Germinal center (tissue), 1 donor: ENCODE measurements at regions not wholly inside any gene's neighbourhood (a gene's known extent, or its start where the extent isn't known, plus 50 kb on each side); places are given as distances from the start of the nearest gene placed in this dataset.
"Not testable (repeated sequence)": the region's sequence is repeated elsewhere in the genome, so short reads cannot be mapped to it uniquely, and the experiment has no call there.

ENCODE experiments used
- DNase-seq: peaks from one replicate; pipeline ENCODE4 v3.0.0; 2012; ENCODE audit warnings: mixed read lengths, low spot score

DNA sequence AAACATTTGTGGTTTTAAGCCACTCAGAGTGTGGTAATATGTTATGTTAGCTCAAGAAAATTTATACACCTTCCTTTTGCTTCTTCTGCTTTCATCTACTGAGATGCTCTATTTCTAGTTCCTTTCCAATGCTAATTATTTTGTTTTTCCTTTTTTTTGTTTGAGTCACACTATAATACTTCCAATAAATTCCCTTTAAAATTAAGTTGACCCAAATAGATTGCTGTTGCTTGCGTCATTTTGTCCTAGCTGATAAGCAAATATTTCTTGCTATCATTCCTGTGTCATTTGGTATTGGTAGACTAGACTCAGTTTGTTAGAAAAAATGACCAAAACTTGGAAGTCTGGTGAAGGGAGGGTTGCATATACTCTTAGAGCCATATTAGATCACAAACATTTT, 437.0 kb upstream of the CNTN6 start:
- no peak for DNase-seq

DNA sequence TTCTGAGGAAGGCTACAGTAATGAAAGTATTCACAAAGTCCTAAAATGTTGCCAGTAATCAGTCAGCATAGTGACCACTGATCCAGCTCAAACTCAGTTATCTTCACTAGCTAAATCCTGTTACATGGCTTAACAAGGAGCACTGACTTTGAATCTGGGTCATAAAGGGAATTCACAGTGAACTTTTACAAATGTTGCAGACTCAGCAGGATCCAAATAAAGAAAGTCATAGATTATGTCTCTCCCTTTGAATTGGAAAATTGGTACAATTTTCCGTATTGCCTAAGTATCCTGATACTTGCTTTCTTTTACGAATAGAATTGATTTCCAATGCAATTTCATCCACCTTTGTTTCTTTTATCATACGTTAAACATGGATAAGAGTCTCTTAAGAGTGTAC, 431.5 kb upstream of the CNTN6 start:
- no peak for DNase-seq

DNA sequence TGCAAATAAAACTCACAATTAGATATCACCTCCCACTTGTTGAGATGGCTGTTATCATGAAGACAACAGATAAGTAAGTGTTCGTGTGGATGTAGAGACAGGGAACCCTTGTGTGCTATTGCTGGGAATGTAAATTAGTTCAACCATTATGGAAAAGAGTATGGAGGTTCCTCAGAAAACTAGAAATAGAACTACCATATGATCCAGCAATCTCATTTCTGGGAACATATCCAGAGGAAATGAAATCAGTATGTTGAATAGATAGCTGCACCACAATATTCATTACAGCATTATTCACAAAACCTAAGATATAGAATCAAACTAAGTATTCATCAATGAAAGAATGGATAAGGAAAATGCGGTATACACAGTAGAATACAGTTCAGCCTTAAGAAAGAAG, 418.7 kb upstream of the CNTN6 start:
- no peak for DNase-seq

DNA sequence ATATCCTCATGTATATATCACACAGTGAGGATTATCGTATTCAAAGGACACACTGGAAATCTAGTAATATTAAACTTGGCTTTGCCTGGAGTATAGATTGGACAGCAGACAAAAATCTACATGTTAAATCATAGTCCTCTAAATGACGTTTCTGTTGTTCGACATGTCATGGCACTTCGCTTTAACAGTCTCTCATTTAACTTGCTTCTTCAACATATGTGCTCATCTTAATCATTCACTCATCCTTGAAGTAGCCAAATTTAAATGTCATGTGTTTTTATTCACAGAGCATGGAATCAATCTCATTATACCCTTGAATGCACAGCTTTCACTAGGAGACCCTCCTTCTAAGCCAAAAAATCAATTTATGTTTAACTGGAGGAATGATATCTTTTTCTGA, 417.0 kb upstream of the CNTN6 start:
- no peak for DNase-seq

DNA sequence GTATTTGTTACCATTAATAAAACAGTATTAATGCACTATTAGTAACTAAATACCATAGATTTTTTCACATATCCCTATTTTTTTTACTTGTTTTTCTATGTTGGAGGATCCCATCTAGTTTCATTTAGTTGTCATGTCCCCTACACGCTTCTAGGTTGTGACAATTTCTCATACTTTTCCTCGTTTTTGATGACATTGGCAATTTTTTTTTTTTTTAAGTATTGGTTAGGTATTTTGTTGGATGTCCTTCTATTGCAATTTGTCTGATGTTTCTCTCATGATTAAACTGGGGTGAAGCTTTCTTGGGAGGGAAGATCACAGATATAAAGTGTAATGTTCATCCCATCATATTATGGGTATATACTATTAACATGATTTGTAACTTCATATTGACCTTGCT, 409.1 kb upstream of the CNTN6 start:
- no peak for DNase-seq

DNA sequence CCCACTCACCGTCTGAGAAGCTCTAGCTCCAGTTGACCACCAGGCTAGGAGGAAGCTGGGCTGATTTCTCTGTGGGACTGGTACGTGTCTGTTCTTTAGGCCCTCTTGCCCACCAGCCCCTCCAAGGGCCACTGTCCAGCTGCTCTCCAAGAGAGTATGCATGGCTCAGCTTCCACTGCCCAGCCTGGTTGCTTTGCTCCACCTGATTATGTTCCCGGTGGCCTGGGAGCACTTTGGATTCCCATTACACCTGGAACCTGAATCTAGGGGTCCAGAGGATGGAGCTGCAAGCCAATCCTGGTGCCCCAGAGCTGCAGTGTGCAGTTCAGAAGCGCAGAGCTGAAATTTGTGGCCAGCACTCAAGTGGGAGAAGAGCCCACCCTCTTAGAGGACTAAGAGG, 402.1 kb upstream of the CNTN6 start:
- DNase-seq, result no peak

DNA sequence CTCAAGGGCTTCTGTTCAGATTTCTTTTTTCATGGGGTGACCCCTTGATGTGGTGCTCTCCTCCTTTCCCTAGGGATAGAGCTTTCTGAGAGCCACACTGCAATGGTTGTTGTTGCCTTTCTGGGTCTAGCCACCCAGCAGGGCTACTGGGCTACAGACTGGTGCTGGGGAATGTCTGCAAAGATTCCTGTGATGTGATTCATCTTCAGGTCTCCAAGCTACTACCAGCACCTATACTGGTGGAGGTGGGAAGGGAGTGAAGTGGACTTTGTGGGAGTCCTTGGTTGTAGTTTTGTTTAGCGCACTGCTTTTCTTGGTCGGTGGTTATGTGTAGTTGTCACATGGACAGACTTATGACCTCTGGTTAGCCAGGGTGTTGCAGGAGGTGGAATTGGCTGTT, 392.3 kb upstream of the CNTN6 start:
- DNase-seq, result no peak

DNA sequence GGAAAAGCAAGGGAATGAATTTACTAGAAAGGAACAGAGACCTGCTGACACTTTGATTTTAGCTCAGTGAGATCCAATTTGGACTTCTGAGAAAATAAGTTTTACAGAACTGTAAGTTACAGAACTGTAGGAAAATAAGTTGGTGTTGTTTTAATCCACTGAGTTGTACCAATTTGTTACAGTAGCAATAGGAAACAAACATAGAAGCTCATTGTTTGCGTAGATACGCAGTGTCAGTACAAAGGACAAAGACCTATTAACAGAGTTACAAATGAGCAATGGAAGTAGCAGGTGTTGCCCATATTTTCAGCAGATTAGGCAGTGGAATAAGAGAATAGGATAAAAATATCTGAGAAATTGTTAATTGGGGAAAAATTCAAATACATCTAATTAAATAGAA, 385.8 kb upstream of the CNTN6 start:
- no peak for DNase-seq

DNA sequence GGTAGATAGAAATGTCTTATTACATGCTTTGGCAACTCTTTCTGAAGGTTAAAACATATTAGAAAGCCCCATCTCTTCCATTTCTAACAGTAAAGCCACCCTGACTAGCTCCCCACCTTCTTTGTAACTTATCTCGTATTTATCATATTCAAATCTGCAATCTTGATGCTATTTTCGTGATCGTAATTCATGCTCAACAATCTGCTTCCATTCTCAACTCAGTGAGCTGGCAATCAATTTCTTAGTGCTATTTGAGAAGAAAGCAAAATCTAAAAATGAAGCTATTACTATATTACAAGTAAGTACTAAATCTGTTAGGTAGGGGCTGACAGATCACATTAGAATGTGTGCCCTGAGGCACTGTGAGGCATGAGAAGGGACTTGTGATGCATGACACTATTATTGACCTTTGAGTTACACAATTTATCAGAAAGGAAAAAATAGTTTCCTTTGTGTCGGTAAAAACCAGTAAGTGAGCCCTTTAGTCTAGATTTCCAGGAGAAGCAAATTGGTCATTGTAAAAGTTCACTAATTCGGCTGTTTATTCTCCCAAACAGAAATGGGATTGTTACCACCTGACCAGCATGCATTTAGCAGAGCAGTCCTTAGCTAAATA, 379.7 kb upstream of the CNTN6 start:
- no peak for DNase-seq

DNA sequence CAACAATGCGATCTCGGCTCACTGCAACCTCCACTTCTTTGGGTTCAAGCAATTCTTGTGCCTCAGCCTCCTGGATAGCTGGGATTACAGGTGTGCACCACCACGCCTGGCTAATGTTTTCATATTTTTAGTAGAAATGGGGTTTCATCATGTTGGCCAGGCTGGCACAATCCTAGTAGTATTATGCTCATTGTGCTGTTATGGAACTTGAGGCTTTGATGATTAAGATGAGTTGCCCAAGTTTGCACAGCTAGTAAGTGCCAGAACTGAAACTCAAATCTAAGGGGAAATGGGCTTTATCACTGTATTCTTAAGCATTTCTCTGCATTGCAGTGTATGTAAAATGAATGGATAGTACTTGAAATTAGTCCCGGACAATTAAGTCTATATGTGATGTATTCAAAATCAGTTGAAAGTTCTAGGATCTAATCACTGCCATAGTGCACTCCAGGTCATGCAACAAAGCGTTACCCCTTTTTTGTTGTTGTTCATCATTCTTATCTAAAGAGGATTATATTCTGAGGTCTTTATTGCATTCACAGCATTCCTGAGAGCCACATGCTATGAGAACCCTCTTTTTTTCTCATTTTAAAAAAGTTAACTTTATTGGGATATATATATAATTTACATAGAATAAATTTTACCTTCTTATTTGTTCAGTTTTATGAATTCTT, 378.7 kb upstream of the CNTN6 start:
- no peak for DNase-seq

DNA sequence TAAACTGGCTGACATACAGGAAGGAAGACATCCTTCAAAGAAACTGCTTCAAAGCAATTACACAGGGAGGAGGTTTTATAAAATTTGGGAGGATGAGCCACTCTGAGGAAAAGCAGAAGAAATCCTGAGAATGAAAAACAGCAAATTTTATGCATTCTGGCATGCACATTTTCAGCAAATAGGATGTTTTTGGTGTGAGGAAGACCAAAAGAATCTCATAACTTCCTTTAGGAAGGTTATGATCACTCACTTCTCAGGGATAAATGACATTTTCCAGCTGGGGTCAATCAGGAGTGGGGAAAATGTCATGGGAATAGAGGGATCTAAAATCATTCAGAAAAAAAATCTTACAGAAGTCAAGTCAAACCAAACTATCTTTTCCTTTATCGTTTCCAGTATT, 371.7 kb upstream of the CNTN6 start:
- no peak for DNase-seq

DNA sequence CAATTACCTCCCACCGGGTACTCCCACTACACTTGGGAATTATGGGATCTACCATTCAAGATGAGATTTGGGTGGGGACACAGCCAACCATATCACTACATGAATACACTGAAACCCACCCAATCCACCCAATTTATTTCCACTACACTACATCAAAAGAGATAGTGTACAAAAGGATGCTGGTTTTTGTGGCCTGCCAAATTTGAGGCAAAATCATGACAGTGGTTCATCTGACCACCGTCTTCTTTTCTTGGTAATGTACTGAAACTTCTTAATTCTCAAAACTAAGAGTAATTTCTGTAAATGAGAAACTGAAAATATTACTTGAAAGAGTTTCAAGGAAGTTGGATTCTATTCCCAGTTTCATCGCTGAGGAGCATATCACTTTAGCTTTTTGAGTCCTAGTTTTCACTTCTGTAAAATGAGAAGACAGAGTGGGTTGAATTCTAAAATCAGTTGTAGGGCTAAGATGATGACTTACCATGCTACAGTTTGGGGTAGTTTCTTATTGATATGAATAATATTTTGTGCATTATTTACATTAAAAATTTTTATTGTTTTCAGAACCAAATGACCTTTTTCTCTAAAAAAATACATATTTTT, 360.4 kb upstream of the CNTN6 start:
- no peak for DNase-seq

DNA sequence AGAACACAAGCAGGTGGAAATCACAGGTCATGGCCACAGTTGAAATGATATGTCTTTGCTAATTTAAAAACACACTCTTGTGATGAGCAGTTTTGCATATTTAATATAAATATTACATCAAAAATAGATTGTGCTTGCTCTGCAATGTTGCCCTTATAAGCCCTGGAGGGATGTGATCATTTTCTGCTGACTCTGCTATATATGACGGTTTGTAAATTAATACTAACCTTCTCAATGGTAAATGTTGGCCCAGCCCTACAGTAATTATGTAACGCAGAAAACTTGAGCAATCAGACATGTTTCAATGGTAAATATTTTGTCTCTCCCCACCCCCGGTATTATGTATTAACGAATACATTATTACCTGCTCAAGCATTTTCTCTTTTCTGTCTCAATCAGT, 359.5 kb upstream of the CNTN6 start:
- DNase-seq, result no peak

DNA sequence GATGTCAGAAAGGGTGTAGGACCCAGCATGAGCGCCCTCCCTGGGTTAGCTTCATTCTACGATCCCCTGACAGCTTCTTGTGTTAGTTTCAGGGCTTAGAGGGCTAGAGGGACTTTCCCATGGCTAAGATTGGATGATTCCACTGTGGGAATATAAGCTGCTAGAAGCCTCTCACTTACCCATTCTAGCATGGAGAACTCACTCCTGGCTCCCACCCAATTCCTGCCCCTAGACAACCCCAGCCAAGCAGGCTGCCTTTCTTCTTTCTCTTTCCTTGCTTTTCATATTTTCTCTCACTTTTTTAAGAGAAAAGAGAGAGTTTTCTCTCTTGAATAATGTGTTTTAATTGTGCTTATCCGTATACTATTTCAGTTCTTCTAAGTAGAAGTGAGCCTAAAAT, 335.1 kb upstream of the CNTN6 start:
- DNase-seq, result no peak

DNA sequence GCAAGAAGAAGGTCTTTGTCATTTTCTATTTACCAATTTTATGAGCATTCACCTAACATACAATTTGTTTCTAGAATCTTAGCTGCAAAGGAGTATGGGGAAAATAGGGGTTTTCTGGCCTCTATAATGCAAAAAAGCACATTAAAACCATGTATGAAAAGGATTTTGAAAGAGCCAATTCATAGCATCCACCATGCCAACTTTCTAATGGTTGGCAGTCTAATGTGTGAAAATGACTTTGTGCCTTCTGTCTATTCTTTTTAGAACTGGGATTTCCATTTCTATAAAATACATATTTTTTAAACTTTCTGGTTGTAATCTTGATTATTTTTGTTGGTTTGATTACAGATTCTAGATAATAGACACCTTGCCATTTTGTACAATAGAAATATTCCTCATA, 333.7 kb upstream of the CNTN6 start:
- no peak for DNase-seq

DNA sequence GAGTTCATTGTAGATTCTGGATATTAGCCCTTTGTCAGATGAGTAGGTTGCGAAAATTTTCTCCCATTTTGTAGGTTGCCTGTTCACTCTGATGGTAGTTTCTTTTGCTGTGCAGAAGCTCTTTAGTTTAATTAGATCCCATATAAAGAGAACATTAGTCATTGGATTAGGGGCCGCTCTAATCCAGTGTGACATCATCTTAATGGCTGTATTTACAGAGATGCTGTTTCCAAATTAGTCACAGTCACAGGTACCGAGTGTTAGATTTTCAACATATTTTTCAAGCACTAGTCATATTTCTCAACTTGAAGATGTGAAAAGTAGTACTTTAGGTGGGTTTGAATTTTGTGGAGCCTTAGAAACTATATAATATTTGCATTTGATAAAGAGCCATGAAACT, 319.4 kb upstream of the CNTN6 start:
- DNase-seq, result not testable (repeated sequence)

DNA sequence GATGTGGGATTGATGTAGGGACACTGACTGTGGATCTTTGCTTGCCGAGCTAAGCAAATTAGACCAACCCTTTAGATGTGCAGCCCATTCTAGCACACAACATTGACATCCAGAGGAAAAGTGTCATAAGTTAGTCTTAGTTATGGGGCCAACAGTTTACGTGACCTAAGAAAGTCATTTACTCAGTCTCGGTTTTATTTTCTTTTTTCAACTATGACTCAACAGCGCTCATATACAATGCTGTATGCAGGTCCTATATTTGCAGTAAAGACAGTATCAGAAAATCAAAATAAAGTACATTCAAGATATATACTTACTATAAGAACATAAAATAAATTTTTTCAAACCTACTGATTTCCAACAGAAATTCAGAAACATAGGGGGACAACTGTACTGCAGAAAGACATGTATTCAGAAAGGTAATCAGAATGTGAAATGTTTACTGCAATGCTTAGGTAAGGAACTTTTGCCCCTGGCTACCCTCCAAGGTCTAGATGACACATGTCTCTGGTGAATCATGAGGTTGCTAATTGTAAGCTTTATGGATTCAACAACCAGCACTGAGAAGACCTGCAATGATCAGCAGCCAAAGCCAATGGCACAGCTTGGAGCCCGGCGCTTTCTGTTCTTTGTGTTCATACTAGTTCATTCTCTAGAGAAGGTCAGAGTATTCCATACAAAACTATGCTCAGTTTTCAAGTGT, 317.5 kb upstream of the CNTN6 start:
- DNase-seq, result no peak

DNA sequence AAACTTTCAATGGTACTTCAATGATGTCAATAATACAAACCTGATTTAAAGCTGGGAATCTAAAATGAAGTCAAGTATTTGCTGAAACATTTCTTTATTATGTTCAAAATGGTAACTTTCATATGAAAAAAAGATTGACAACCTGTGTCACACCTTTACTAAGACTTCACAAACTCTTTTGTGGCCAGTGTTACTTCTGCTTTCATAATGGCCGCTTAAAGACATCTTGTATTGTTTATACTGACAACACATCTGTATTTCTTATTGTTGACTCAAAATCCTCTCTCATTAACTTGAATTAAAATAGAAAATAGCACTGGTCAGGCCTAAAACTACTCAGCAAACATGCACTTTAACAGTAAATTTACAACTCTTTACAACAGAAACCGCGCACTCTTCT, 312.3 kb upstream of the CNTN6 start:
- DNase-seq, result no peak

DNA sequence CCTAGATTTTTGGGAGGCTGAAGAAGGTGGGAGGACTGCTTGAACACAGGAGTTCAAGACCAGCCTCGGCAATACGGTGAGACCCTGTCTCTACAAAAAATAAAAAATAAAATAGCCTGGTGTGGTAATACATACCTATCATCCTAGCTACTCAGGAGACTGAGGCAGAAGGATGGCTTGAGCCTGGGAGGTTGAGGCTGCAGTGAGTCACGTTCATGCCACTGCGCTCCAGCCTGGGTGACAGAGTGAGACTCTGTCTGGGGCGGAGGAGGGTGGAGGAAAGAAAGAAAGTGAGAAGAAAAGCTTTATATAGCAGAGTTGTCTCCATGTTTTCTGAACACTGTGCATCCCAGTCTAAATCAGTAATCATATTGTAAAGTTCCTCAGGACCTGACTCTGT, 301.4 kb upstream of the CNTN6 start:
- DNase-seq, result no peak

DNA sequence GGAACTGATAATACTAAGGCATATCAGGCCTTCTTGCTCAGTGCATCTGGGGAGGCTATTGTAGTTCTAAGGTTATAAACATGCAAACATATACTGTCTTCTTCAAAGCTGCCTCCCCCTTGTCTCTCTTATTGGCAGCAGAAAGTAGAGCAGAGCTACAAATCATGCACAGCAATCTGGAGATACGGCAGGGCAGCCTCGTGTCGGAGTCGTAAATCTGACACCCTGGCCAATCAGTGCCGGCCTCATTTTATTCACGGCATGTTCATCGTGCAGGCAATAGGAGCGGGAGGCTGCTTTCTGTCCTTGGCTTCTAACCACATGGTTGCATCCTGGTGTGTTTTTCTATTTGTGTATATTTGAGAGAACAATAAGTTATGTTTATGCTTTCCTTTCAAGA, 300.2 kb upstream of the CNTN6 start:
- DNase-seq, result no peak

DNA sequence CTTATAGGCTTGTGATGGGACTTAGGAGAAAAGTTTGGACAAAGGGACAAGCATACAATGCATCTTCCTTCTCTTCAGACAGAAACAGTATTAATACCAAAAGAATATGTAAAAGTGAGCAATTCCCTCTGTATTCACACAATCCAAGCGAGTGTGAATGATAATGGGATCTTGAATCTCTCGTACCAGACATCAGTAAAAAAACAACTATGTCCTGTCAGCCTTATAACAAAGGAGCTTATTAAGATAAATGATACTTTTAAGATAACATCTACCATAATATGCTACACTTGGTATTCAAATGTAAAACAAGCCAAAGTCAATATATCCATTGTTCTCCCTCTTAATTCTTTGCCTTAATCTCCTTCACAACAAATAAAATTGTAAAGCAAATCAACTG, 288.6 kb upstream of the CNTN6 start:
- DNase-seq, result no peak

DNA sequence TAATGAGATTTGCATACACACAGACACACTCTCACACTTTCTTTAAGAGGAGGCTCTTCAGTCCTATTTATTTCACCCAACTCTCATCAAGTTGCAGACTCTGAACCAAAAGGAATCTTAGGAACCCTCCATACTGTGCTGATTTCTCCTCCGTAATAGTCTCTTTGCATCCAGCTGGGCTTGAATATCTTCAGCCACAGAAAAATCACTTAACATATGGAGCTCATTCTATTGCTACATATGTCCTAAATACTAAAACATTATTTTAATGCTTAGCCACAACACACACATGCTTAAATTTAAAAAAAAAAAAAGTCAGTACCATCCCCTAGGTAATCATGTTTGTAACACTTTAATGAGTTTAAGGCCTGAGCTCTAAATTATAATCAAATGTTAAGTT, 287.5 kb upstream of the CNTN6 start:
- DNase-seq, result no peak

DNA sequence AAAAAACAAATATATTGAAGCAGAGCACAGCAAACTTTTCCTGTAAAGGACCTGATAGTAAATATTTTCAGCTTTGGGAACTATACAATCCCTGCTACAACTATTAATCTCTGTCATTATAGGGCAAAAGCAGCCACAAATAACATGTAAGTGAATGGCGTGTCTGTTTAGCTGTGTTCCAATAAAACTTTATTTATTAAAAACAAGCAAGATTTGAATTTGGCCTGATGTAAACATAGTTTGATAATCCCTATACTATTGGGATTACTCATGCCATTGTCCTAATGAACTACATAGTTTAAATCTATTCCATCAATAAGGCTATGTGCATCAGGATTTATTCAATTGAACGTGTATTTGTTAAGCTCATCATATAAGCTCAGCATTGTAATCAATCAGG, 286.8 kb upstream of the CNTN6 start:
- no peak for DNase-seq
